GM18951 (cell line): ENCODE measurements at regions not wholly inside any gene's neighbourhood (a gene's known extent, or its start where the extent isn't known, plus 50 kb on each side); places are given as distances from the start of the nearest gene placed in this dataset.

Experiments
- POLR2A ChIP-seq: IDR thresholded peaks from 4 replicates; pipeline ENCODE4 v1.6.1; 2011; ENCODE audit warnings: mild to moderate bottlenecking; ENCODE audit not compliant: insufficient read length, insufficient read depth; ENCODE audit errors: extremely low read depth
- in situ Hi-C: fragments of 300-500 bp; cut with MboI; formaldehyde crosslinking; loops from one replicate; pipeline ENCODE4 v1.12.0; 2022; ENCODE audit warnings: low sequenced_read_pairs, mixed read lengths, inconsistent platforms; ENCODE audit not compliant: unreplicated experiment

- no peak for TF ChIP-seq POLR2A
These were observed 145.5 kb downstream of the SLITRK6 start for GRCh38 chr13:85653681-85654080.

GRCh38 chr13:85652491-85652890 is 146.7 kb downstream of the SLITRK6 start:
- no peak for TF ChIP-seq POLR2A
- in situ Hi-C loops: no loop called here

More at GRCh38 chr13:85653681-85654080, 145.5 kb downstream of the SLITRK6 start:
- in situ Hi-C loops: no loop called here

- in situ Hi-C loops: no loop called here
- TF ChIP-seq POLR2A: no peak
These were observed 147.8 kb downstream of the SLITRK6 start for GRCh38 chr13:85651440-85651839.

GRCh38 chr13:85650613-85651012 is 148.6 kb downstream of the SLITRK6 start:
- in situ Hi-C loops: no loop called here

GRCh38 chr13:85640727-85641126 is 158.5 kb downstream of the SLITRK6 start:
- in situ Hi-C loops: no loop called here
- TF ChIP-seq POLR2A: no peak

More at GRCh38 chr13:85650613-85651012, 148.6 kb downstream of the SLITRK6 start:
- TF ChIP-seq POLR2A: no peak

- in situ Hi-C loops: no loop called here
- TF ChIP-seq POLR2A: no peak
These were observed 160.3 kb downstream of the SLITRK6 start for GRCh38 chr13:85638815-85639393.

- in situ Hi-C loops: no loop called here
- no peak for TF ChIP-seq POLR2A
These were observed 161.0 kb downstream of the SLITRK6 start for GRCh38 chr13:85638265-85638664.

- in situ Hi-C loops: no loop called here
- TF ChIP-seq POLR2A: no peak
These were observed 166.6 kb downstream of the SLITRK6 start for GRCh38 chr13:85632526-85633195.

- TF ChIP-seq POLR2A: no peak
- in situ Hi-C loops: no loop called here
These were observed 167.4 kb downstream of the SLITRK6 start for GRCh38 chr13:85631801-85632200.

GRCh38 chr13:85626603-85627002 is 172.6 kb downstream of the SLITRK6 start:
- TF ChIP-seq POLR2A: no peak
- in situ Hi-C loops: no loop called here

GRCh38 chr13:85619321-85619720 is 179.9 kb downstream of the SLITRK6 start:
- in situ Hi-C loops: no loop called here
- no peak for TF ChIP-seq POLR2A

GRCh38 chr13:85618521-85618920 is 180.7 kb downstream of the SLITRK6 start:
- TF ChIP-seq POLR2A: no peak
- in situ Hi-C loops: no loop called here

- in situ Hi-C loops: no loop called here
- no peak for TF ChIP-seq POLR2A
These were observed 182.9 kb downstream of the SLITRK6 start for GRCh38 chr13:85616275-85616674.

GRCh38 chr13:85615031-85615430 is 184.2 kb downstream of the SLITRK6 start:
- in situ Hi-C loops: no loop called here
- no peak for TF ChIP-seq POLR2A
